HG03280 (cell line): ENCODE measurements at regions not wholly inside any gene's neighbourhood (a gene's known extent, or its start where the extent isn't known, plus 50 kb on each side); places are given as distances from the start of the nearest gene placed in this dataset.

Source experiments
- ATAC-seq: cut with Tn5 transposase; IDR thresholded peaks from one replicate; pipeline ENCODE4 v1.9.1; 2021; ENCODE audit warnings: mild to moderate bottlenecking, moderate library complexity; ENCODE audit not compliant: unreplicated experiment

DNA sequence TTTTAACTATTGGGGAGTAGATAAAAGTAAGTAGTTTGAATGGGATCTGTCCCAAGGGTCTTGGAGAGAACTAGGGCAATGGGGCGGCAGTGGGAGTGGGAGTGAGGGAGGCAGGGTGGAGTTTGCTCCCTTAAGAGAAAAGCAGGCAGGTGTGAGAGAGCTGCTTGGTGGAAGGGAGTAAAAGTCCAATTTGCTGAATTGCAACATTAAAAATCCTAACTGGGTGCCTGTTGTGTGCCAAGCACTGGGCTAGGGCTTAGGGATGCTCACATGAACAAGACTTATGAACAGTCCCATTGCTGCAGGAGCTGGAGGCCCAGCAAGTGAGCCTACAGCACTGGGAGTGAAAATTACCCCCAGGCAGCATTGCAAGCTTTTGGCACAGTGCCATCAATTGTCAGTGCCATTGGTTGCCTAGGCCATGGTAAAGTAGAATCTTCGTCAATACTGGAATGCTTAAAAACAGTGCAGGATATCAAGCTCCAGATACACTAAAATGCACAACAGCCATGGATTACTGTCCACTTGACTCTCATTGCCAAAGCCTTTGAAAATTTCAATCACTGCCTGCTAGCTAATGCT is 277.7 kb upstream of the JARID2 start:
- no peak for ATAC-seq

DNA sequence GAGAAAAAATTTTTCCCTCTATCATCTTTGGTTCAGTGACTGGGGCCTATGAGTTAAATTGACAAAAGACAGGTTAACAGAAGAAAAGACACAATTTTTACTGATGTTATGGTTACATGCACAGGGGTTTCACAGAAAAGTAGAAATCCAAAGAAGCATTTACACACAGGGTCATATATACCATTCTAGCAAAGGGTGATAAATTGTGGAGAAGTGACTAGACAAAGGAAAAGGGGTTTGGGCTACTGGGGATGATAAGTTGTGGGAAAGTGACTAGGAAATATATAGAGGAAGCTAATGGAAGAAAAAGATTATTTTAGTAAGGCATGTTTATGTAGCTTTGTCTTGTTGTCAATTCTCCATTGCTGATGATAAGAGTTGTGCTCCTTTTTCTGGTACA is 276.7 kb upstream of the JARID2 start:
- no peak for ATAC-seq

DNA sequence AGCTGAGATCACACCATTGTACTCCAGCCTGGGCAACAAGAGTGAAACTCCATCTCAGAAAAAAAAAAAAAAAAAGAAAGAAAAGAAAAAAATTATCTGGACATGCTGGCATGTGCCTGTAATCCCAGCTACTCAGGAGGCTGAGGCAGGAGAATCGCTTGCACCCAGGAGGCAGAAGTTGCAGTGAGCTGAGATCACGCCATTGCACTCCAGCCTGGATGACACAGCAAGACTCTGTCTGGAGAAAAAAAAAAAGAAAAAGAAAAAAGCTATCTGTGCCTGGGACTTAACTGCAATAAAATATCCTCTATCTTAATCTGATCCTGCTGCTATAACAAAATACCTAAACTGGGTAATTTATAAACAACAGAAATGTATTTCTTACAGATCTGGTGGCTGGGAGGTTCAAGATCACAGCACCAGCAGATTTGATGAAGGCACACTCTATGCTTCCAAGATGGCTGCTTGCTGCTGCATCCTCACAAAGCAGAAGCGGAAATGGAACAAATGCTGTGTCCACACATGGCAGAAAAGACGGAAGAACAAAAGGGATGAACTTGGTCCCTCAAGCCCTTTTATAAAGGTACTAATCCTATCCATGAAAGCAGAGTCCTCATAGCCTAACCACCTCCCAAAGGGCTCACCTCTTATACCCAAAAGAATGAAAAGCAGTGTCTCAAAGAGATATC is 273.3 kb upstream of the JARID2 start:
- ATAC-seq: no peak

DNA sequence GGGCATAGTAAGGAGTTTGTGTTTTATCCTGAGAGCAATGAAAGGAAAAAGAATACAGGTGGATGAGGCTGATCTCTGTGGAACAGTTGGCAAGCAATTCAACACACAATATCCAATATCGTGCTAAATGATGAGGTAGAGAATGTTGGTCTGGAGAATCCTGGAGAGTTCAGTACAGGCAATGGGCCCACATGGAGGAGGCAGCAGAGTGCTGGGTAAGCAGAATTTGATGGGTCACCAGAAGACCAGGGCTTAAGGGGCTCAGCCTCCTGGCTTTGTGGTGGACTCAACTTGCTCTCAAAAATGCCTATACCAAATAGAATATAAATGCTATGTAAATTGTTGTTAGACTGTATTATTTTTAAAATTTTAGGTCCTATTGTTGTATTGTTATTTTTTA is 271.5 kb upstream of the JARID2 start:
- ATAC-seq: no peak

DNA sequence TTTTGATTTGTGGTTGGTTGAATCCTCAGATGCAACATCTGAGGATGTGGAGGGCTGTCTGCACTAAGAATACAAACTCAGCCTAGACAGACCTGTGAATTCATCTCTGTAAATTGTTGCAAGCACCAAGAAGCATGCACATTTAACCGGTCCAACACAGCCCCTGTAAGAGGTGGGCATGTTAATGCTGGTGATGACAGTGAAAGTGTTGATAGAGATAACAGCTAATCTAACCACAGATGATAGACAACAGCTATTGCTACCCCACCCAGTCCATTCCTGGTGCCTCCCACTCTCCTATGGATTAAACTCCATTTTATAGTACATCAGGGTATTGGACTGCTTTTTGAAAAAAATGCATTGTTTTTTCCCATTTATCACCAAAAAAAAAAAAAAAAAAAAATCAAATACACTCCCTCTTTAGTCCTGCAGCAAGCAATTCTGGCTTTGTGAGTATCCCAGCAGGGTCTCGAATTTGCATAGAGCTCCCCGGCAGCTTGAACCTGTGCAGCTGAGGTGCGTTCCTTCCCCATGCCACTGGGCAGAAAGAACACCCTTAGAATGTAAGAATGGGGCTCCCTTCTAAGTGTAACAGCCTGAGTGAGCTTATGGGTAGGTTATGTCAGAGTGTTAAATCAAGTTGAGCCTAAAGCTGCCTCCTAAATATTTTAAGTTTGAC is 270.9 kb upstream of the JARID2 start:
- ATAC-seq: no peak

DNA sequence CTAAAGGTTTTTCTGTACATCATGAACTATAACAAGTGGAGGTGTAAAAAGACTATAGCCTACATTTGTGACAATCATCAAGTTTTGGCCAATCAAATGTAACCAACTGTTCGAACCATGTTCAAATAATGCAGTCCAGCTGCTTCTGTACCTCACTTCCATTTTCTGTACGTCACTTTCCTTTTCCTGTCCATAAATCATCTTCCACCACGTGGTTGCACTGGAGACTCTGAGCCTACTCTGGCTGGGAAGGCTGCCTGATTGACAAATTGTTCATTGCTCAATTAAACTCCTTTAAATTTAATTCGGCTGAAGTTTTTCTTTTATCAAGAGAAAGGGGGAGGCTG is 270.4 kb upstream of the JARID2 start:
- no peak for ATAC-seq

DNA sequence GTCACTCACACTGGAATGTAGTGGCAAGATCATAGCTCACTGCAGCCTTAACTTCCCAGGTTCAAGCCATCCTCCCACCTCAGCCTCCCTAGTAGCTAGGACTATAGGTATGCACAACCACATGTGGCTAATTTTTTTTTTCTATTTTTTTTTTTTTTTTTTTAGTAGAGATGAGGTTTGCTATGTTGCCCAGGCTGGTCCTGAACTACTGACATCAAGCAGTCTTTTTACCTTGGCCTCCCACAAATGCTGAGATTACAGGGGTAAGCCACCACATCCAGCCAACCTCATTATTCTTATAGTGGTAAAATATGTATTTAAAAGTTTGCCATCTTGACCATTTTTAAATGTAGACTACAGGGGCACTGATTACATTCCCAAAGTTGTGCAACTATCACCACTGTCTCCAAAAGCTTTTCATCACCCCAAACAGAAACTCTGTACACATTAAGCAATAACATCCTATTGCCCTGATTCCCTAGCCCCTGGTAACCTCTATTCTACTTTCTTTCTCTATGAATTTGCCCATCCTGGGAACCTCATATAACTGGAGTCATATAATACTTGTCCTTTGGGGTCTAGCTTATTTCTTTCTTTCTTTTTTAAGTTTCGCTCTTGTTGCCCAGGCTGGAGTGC is 268.0 kb upstream of the JARID2 start:
- no peak for ATAC-seq

DNA sequence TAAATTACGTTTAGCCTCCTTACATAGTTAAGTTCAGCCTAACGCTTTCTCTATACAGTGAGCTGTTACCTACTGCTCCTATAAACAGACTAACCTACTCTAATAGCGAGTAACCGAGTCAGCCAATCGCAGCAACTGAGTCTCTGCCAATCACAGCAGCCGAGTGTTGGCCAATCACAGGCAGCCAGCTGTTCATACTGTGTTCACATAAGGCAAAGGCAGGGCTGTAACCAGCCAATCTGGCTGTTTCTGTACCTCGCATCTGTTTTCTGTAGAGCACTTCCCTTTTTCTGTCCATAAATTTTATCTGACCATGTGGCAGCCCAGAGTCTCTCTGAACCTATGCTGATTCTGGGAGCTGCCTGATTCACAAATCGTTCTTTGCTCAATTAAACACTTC is 263.9 kb upstream of the JARID2 start:
- no peak for ATAC-seq

DNA sequence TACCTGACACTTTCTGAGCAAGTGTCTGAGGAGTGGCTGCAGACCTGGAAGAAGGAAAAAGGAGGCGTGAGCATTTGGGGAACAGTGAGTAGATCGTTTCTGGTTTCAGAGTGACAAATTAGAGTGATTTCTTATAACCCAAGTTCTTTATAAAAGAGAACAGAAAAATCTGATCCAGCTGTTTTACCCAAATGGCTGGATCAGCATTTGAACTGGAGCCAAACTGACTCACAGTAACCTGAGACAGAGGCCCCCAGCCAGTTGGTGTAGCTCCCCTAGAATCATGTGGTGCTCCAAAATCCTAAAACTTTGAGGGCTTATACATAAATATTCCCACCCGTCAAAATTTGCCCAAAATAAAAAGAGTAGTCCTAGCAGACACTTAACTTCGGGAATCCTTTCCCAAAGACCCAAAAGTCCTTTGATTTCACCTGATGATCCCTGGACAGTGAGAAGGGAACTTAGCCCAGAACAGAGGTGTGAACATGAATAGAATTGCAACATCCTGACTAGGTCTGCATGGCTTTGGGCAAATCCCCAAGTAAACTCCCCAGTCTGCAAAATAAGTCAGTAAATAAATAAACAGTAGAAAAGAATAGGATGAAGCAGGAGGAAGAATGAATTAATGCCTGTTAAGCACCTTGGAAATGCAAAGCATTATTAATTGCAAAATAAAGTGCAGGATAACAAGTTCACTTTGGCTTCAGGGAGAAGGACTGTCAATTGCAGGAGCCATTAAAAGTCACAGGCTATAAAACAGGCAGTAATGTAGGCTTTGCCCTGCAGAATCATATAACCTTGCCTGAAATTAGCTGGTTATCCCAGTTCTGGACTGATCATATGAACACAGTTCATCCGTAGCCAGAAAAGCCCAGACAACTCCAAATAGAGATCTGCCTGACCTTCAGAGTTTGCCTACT is 262.0 kb upstream of the JARID2 start:
- no peak for ATAC-seq

DNA sequence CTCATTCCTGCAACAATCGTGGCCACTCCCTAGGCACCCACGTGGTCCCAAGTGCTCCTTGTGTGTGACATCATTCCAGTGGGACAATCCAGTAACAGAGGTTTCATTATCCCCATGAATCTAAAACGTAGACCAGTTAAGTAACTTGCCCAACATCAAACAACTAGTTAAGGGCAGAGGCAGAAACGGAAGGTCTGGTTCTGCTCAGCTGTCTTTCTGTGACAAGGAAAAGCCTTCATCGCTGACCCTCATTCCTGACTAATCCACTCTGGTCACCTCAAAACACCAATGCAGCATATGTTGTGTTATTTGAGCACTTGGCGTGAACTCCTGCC is 261.4 kb upstream of the JARID2 start:
- ATAC-seq: no peak

DNA sequence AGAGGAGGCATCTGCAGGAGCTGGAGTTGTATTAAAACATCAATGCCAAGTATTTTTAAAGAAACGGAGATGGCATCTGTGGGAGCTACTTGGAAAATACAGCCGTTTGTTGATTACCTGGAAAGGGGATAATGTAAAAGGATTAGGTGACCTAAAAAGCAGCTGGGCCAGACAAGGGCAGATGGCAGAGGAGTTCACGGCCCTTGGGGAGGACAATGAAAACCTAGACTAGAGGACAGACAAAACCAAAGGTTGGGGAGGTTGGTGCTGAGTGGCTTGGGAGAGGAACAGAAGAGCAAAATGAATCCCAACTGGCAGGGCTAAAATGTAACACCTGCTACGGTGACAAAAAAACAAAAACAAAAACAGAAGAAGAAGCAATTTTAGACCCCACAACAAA is 260.5 kb upstream of the JARID2 start:
- ATAC-seq: no peak

DNA sequence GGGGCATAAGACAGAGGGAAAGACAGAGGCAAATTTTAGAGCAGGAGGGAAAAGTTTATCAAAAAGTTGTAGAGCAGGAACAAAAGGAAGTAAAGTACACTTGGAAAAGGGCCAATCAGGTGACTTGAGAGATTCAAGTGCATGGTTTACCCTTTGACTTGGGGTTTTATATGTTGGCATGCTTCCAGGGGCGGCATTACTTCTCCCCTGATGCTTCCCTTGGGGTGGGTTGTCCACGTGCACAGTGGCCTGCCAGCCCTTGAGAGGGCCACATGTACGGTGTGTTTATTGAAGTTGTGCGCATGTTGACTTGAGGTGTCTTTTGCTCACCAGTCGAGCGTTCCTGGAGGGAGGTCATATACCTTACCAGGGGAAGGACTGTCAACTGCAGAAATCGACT is 259.5 kb upstream of the JARID2 start:
- ATAC-seq: no peak

DNA sequence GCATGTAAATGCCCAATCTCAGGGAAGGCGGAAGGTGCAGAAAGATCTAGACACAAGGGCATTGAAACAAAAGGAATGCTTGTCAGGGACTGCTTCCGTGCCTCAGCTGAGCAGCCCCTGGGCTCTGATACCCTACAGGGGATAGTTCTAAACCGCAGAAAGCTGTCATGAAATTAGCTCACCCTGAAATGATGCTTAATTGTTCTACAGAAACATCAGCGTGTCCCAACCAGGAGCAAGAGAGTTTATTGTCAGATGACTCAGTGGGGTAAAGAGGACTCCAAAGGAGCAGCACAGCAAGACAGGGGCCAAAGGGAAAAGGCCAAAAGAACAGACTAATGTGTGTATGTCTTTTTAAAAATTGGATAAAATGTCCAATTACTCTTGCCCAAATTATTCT is 258.4 kb upstream of the JARID2 start:
- ATAC-seq: no peak

DNA sequence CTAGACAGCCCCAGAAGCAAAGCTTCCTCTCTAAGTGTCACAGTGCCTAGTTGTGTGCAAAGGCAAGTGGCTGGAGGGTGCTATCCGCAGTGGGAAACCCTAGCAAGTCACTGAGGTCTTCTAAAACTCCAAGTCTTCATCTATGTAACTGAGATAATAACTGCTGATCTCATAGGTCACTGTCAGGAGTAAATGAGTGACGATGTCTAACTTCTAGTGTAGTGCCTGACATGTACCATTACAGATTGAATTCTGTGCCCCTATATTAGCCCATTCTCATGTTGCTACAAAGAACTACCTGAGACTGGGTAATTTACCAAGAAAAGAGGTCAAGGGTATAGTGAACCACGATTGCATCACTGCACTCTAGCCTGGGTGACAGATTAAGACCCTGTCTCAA is 253.5 kb upstream of the JARID2 start:
- no peak for ATAC-seq

DNA sequence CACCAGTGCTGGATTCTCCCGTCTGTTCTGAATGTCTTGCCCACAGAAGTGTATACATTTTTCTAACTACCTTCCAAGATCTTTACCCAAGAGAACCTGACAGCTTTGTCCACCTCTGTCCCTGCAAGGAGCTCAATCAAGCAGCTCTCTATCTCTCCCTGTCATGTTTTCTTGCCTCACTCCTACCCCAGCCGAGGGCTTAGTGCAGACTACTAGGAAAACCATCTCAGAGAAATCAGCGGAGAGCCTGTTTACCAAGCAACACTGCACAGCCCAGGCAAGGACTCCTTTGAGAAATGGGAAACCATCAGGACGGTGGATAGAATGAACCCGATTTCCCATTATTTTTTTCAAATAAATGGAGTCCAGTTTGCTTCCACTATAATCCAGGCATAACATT is 250.7 kb upstream of the JARID2 start:
- ATAC-seq: no peak

DNA sequence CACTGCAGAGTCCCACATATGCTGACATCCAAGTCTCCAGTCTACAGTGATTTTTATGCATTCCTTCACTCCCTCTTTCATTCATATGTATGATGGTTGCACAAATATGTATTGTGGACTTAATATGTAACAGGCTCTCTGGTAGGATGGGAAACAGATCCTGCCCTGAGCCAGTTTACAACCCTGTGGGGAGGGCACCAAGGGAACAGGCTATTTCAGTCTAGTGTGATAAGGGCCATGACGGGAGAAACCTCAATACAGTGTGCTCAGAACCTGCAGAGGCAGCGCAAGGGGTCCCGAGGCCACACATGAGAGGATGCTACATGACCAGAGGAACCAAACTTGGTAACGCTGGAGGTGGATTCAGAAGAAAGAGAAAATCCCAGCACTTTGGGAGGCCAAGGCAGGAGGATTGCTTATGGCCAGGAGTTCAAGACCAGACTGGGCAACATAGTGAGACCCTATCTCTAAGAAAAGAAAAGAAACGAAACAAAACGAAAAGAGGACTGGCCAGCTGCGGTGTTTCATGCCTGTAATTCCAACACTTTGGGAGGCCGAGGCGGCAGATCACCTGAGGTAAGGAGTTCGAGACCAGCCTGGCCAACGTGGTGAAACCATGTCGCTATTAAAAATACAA is 249.8 kb upstream of the JARID2 start:
- ATAC-seq: no peak

DNA sequence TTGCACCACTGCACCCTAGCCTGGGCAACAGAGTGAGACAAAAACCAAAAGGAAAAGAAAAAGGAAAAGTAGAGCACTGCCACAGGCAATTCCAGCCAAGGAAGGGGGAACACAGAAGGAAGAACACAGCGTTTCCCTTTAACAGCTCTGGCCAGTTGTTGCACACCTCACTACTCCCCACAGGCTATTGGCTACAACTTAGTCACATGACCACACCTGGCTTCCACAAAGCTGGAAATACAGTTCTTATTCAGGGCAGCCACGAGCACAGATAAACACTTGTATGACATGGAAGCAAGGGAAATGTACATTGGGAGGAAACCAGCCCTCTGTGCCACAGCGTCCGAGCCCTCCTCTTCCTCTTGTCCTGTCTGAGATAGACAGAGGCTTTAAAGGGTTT is 249.0 kb upstream of the JARID2 start:
- no peak for ATAC-seq

DNA sequence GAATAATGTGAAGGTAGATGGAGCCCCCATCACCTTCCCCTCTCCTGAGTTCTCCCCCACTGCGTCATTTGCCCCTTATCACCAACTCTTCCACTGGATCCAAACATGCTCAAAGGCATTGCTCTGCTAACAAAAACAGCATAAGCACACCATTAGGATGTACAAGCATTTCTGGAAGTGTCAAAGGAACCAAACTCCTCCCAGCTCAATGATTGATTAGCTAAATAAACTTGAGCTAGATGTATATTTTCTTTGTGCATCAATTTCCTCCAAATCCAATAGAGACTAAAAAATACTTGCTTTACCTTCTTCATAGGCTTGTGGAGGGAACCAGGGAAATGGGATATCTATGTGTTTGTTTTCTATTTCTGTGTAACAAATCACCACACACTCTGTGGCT is 248.4 kb upstream of the JARID2 start:
- no peak for ATAC-seq

DNA sequence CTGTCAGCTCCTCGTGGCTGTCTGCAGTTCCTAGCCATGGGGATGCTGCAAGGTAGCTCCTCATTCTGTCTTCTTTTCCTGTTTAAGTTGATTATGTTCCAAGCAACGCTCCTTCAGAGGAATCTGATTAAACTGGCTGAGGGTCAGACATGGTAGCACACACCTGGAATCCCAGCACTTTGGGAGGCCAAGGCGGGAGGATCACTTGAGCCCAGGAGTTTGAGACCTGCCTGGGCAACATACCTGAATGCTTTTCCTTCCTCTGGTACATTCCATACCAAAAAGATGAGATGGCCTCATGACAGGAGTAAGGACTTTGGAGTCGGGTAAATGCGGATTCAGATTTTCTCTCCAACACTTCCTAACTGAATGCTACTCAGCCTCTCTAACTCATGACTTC is 246.8 kb upstream of the JARID2 start:
- ATAC-seq: no peak

DNA sequence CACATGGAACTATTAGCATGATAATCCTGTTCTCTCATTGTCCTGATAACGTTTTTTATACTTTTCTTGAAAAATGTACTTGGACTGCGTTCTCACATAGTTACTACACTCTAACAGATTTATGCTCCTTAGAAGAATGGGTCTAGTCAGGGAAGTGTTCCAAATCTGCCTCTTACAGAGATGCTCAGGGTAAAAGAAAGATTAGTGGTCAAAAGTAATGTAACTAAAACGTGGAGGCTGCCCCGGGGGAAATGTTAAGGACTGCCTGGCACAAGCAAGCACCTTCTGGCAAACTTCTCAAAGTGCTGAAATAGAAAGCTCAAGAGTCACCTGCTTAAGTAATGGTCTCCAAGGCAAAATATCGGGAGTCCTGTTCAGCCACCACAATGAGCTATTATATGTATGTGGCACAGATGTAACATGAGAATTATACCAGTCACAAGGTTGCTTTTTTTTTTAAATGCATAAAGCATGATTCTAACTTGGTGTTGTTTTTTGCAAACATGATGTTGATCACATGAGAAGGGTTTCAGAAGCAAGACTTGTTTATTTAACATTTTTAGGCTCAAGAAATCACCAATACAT is 244.5 kb upstream of the JARID2 start:
- no peak for ATAC-seq
